ENCODE measurements at regions not wholly inside any gene's neighbourhood (a gene's known extent, or its start where the extent isn't known, plus 50 kb on each side); places are given as distances from the start of the nearest gene placed in this dataset.

GRCh38 chr4:134708026-134708425, 506.4 kb upstream of the PABPC4L start:
- H3K9me2 ChIP-seq (ENCODE audit: insufficient read depth) = no peaks in the 10 kb centered on the region
- ATAC-seq = no peak
- peaks cover 4% of the 10 kb centered on the region; the same call in 1 of the 3 replicates for H3K9me3 Mint-ChIP-seq
- no peak overlapping the region for H3K4me3 Mint-ChIP-seq
- H3K36me3 Mint-ChIP-seq (ENCODE audit: low read depth) = peaks cover 4% of the 10 kb centered on the region; the same call in 1 of the 3 replicates
- no peak overlapping the region for H3K4me2 ChIP-seq
- no peaks in the 10 kb centered on the region for H3K27me3 Mint-ChIP-seq (ENCODE audit: insufficient read depth, low read depth, poor library complexity)
- no peaks in the 10 kb centered on the region for H3F3A ChIP-seq (replicated peaks; ENCODE audit: low read depth)
- DNase-seq (ENCODE audit: low spot score) = no peak
- no peak overlapping the region for H3K4me3 ChIP-seq
- H3K79me2 ChIP-seq (replicated peaks; ENCODE audit: insufficient read depth) = no peaks in the 10 kb centered on the region
- H2AFZ ChIP-seq = no peak overlapping the region
- H3K27ac Mint-ChIP-seq = no peak overlapping the region
- H3K4me1 Mint-ChIP-seq = peaks cover 5% of the 10 kb centered on the region; the same call in 2 of the 3 replicates
- H3K27ac ChIP-seq (ENCODE audit: low read depth) = no peak overlapping the region
- no peaks in the 10 kb centered on the region for H3K36me3 ChIP-seq (ENCODE audit: insufficient read depth)
- H3K27me3 ChIP-seq (ENCODE audit: insufficient read depth) = no peaks in the 10 kb centered on the region
- no peaks in the 10 kb centered on the region; the same call in 1 of the 2 replicates for H3K4me1 ChIP-seq (ENCODE audit: insufficient read depth)
- H4K20me1 ChIP-seq (replicated peaks; ENCODE audit: insufficient read depth) = no peaks in the 10 kb centered on the region
- TF ChIP-seq ZNF331 (CRISPR knock-in tag; IDR thresholded peaks at IDR 0.05; ENCODE audit: low read depth) (no peak), EZH2phosphoT487 (IDR thresholded peaks at IDR 0.05; ENCODE audit: unreplicated experiment) (no peak), EZH2 (IDR thresholded peaks at IDR 0.05; ENCODE audit: low read depth, unreplicated experiment) (no peak), STAT1 (IDR thresholded peaks at IDR 0.05; ENCODE audit: unreplicated experiment) (no peak), ZNF462 (CRISPR knock-in tag; IDR thresholded peaks at IDR 0.05) (no peak), NANOG (IDR thresholded peaks at IDR 0.05; ENCODE audit: borderline replicate concordance) (no peak), ZNF114 (CRISPR knock-in tag; IDR thresholded peaks at IDR 0.05) (no peak), REST (IDR thresholded peaks at IDR 0.05; ENCODE audit: unreplicated experiment) (no peak), JUNB (IDR thresholded peaks at IDR 0.05; ENCODE audit: unreplicated experiment) (no peak), CREB1 (CRISPR knock-in tag; IDR thresholded peaks at IDR 0.05; ENCODE audit: low read depth) (no peak), POLR2AphosphoS5 (IDR thresholded peaks at IDR 0.05; ENCODE audit: low read depth) (no peak)
- TF ChIP-seq, protein P1, sequence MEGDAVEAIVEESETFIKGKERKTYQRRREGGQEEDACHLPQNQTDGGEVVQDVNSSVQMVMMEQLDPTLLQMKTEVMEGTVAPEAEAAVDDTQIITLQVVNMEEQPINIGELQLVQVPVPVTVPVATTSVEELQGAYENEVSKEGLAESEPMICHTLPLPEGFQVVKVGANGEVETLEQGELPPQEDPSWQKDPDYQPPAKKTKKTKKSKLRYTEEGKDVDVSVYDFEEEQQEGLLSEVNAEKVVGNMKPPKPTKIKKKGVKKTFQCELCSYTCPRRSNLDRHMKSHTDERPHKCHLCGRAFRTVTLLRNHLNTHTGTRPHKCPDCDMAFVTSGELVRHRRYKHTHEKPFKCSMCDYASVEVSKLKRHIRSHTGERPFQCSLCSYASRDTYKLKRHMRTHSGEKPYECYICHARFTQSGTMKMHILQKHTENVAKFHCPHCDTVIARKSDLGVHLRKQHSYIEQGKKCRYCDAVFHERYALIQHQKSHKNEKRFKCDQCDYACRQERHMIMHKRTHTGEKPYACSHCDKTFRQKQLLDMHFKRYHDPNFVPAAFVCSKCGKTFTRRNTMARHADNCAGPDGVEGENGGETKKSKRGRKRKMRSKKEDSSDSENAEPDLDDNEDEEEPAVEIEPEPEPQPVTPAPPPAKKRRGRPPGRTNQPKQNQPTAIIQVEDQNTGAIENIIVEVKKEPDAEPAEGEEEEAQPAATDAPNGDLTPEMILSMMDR (conservative IDR thresholded peaks at IDR 0.05; ENCODE audit: low read depth in 2 of 2) = no peak
- TF ChIP-seq, protein P2, sequence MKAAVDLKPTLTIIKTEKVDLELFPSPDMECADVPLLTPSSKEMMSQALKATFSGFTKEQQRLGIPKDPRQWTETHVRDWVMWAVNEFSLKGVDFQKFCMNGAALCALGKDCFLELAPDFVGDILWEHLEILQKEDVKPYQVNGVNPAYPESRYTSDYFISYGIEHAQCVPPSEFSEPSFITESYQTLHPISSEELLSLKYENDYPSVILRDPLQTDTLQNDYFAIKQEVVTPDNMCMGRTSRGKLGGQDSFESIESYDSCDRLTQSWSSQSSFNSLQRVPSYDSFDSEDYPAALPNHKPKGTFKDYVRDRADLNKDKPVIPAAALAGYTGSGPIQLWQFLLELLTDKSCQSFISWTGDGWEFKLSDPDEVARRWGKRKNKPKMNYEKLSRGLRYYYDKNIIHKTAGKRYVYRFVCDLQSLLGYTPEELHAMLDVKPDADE (IDR thresholded peaks at IDR 0.05) = no peak
